HG03045 (cell line): ENCODE measurements at regions not wholly inside any gene's neighbourhood (a gene's known extent, or its start where the extent isn't known, plus 50 kb on each side); places are given as distances from the start of the nearest gene placed in this dataset.

Experiments used
- ATAC-seq: cut with Tn5 transposase; IDR thresholded peaks from one replicate; pipeline ENCODE4 v1.9.1; 2021; ENCODE audit warnings: mild to moderate bottlenecking, moderate library complexity; ENCODE audit not compliant: unreplicated experiment

DNA sequence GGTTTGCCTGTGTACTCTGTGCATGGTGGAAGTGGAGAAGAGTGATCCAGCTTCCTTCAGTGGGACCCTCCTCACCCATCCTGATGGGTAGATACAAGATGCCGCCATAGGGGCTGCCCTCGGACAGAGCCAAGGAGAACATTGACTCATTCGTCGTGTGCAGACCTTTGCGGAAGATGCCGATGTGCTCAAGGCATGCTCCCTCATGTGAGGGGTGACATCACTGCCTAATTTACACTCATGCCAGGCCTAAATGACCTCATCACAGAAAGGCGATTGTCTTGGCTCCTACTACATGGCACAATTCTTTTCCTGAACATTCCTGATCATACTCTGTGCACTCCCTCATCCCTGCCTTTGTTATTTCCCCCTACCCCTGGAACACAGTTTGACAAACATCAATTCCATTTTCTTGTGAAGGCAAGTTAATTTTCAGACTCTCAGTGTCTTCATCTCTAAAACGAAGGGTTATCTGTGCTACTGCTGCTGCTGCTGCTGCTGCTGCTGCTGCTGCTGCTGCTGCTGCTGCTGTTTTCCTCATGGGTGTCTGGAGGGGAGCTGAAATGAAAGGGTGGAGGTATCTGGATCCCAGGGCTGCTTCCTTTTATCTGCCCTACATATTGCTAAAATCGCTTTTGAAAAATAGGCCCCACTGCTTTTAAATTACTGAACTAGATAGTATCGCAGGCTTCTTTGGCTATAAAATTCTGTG lies 146.5 kb upstream of the ARGLU1 start:
- ATAC-seq: no peak

DNA sequence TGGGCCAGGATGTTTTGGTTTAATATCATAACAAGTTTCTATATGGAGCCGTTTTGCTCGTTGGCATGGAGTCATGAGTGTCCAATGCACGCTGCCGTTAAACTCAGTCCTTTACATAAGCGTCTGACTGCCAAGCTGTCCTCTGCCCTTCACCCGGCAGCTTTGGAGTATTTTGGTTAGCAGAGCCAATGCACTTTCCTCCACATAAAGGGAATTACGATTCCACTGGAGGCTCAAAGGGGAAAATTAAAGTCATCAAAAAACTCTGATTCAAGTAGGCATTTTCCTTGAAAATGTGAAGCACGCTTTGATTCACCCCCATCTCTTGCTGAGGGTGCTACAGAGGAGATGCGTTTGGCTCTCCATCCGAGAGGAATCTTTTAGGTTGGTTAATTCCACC lies 144.4 kb upstream of the ARGLU1 start:
- ATAC-seq: no peak

DNA sequence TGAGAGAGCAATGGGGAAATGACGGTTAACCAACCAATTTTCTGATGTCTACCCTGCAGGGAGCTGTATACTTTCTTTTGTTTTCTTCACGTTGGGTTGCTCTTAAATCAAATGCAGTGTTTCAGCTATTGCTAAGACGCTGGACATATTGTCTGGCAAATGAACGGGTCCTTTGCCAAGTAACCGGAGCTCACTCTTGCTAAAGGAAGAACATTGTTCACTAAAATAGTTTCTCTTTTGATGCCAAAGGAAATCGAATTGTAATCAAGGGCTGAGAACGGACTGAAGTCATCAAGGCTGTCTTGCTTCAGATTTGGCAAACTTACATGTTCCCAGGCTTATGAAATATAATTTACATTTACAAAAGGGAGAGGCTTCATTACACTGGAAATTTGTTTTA lies 142.3 kb upstream of the ARGLU1 start:
- ATAC-seq: no peak

DNA sequence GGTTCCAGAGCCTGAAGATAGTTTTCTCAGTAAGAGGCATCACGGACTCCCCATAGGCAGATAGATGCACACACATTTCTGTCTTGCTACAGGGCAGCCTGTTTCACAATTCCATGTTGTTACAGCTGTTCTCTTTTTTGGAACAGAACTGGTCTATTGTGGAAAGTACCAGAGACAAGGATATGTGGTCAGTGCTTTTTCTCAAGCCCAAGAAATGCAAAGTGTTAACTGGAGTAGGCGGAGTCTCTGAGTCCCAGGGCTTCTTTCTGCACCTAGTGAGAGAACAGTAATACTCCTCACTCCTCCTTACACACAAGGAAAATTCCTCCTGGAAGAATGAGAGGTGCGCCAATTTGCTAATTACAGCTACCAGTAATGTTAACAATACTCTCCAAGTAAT lies 141.6 kb upstream of the ARGLU1 start:
- no peak for ATAC-seq

DNA sequence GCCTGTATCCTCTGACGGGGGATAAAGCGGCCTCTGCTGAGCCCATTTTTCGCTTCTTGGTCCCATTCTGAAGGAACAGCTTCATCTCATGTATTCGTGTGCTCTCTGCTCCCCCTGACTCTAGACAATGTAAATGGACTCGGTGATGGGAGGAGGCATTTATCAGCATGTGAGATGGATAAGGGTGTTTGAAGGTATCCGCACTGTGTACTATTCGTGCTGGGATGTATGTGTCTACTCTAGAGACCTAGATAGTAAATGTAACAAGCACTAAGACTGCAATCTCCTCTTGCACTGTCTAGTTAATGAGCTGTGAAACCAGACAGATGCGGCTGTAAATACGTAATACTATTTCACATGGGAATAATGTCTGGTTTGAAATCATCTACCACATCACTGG lies 134.6 kb upstream of the ARGLU1 start:
- ATAC-seq: no peak

DNA sequence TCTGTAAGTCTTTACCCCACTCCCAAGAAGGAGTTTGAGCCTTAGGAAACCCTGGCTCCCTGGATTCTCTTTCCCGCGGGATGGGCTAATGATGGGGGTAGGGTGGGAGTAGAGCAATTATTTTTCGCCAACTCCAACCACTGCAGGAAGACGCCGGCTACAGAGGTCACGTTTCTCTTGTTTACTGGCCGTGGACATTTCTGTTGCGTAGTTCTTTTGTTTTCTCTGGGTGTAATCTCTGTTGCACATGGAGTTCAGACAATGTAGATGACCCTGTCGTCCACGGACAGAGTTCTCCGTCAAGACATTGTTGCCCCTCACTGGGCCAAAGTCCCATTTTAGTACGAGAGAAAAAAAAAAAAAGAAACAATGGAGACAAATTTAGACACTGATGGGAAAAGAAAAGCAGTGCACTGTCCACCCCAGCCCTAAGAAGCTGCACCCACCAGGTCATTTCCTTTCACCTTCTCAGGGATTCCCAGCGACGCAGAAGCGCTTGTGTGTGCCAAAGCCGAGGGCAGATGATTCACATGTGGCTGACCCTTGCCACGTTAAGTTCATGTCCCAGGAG lies 133.9 kb upstream of the ARGLU1 start:
- no peak for ATAC-seq

DNA sequence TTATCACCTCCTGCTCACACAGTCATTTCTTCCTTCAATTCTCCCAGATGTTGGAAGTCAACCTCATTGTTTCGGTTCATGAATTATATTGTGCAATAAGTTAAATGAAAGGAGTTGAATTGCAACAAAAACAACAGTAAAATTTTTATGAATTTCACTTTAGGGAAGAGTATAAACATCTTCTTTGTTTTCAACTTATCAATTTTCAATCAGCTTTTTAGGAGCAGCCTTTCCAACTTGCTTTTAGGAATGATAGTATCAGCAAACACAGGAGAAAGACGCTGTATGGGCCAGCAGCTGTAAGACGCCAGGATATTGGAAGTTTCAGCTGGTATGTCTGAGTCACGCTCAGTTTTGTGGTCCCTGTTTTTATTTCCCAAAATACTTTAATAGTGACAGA lies 132.5 kb upstream of the ARGLU1 start:
- no peak for ATAC-seq

DNA sequence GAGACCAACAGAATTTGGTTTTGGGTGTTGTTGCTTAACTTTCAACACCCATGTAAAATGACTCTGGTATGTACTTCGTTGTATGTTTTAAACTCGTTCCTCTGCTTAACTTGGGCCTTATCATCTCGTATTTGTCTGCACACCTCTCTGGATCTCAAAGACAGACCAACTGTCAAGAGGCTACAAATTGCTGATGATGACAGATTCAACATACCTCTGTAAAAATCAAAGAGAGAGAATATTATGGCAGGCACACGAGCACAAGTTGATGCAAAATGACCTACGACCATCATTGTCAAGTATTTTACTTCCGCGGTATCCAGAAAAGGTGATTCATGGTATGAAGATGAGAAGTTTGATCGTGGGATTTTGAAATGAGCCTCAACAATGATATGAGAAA lies 132.1 kb upstream of the ARGLU1 start:
- no peak for ATAC-seq

DNA sequence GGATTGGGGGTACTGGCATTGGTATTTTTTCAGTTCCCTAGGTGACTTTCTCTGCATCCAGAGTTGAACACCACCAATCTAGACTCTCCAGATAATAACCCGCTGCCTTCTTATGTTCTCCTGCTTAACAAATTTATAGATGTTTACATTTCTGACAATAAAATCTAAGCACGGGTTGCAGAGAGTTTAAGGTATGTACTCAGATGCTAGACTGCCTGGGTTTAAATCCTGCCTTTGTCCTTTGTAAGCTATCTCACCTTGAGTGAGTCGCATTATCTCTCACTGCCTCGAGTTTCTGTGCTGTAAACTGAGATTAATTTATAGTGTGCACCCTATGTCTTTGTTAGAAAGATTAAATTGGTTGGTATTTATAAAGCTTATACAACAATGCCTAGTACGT lies 131.4 kb upstream of the ARGLU1 start:
- ATAC-seq: no peak

DNA sequence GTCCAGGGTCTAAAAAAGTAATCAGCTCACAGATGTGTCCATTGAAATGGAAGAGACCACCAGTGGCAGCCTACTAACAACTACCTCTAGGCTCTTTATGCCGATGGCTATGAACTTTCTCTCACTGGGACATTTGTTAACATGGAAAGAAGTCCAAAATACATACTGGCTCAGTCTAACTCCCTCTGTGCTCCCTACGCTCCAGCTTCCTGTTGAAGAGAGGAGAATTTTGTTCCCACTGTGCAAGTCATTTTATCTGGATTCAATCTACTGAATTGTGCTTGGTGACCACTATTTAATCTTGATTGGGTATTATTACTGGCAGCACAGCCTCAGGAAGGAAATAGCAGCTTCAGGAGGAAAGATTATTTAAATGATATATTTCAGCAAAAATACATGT lies 128.8 kb upstream of the ARGLU1 start:
- ATAC-seq: no peak

DNA sequence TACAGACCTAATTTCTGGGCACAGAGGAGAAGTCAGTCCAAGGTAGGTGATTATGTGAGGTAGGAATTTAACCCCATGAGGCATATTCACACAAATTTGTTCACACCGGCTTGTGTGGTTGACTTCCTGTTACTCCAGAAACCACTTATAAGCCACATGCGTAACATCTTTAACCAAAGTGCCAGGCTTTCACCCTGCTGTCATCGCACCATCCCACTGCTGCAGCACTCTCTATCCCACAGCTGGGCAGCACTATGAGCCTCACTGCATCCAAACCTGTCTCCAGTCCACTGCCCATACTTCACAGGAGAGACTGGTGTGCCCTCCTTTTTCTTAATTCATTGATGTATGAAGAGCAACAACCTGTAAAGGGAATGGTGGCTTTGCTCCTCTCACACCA lies 128.2 kb upstream of the ARGLU1 start:
- no peak for ATAC-seq

DNA sequence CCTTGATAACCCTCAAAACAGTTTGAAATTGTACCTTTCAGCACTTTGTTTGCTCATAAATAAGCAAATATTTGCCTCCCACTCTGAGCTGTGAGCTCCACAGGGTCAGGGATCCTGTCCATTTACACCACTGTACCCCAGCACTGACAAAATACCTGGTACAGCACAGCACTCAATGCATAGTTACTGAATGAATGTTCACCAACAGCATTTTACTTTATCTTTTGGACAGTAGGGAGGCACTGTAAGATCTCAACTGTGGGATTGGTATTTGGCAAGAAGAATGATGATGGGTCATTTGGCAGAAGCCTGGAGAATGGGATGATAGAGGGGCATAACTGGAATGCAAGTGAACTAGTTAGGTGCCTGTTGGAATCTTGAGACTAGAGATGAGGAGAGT lies 127.2 kb upstream of the ARGLU1 start:
- ATAC-seq: no peak

DNA sequence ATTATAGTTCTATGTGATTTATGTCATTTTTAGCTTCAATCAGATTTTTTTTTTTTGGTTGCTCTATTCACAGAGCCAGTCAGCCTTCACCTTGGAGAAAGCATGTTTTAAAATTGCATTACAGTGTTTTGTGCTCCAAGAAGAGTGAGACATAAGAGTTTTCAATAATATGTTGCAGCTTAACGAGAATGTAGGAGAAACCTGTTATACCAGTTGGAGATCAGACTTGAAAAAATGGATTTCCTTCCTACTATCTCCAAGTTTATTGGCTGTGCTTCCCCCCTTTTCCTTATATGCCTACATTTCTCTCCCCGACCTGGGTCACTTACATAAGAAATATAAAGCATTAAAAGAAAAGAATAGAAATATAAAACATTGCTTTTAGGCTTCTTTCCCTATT lies 123.9 kb upstream of the ARGLU1 start:
- no peak for ATAC-seq

DNA sequence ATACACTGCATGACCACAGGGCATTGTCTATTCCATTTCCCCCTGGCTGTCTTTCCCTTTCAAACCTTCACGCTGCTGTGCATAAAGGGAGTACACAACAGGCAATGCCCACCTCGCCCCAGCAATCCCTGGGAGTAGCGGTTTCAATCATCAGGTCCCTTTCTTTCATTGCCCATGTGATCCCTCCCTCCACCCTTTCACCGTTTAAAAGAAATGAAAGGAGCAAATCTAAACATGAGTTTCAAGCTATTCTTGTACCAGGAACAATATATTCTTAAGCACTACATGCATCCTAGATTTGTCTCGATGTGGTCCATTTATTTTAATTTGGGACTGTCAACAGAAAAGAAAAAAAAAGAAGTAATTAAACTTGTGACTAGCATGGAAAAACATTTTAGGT lies 123.4 kb upstream of the ARGLU1 start:
- no peak for ATAC-seq

DNA sequence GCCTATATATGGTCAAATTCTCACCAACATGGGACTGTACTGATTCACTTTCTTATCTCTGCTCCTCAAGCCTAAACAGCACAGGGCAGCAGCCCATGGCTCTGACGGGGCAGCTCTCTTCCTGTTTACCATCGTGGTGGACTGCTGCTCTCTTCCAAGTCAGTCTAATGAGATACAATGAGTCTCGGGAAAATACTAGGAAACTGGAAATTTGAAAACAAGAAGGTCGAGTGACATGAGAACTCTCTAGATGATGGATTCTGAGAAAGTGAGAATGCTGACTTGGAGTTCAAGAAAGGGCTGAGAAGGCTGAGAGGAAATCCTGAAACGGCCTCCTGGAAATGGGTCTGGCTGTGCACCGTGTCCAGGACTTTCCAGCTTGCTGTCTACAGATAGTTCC lies 122.8 kb upstream of the ARGLU1 start:
- ATAC-seq: no peak

DNA sequence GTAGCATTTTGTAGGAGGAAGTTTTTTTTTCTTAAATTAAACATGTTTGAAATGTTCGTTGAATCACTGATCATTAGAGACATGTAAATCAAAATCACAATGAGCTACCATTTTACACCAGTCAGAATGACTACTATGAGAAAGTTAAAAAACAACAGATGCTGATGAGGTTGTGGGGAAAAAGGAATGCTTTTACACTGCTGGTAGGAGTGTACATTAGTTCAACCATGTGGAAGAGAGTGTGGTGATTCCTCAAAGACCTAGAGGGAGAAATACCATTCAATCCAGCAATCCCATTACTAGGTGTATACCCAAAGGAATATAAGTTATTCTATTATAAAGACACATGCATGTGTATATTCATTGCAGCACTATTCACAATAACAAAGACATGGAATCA lies 122.0 kb upstream of the ARGLU1 start:
- no peak for ATAC-seq

DNA sequence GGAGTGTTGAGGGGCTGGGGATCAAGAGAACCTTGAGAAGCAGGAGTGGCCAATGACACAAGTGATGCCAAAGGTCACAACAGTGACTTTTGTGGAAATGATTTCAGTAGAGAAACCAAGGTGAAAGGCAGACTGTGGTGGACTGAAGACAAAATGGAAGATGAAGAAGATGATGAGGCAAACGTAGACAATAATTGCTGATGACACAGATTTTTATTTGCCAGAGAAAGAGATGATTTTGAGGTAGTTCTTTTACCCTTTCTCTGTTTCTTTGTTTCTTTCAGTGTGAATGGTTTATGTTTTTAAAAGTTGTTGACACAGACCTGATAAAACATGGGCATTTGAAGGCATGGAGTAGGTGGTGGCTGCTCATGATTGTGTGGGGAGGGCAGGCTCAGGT lies 121.0 kb upstream of the ARGLU1 start:
- ATAC-seq: no peak

DNA sequence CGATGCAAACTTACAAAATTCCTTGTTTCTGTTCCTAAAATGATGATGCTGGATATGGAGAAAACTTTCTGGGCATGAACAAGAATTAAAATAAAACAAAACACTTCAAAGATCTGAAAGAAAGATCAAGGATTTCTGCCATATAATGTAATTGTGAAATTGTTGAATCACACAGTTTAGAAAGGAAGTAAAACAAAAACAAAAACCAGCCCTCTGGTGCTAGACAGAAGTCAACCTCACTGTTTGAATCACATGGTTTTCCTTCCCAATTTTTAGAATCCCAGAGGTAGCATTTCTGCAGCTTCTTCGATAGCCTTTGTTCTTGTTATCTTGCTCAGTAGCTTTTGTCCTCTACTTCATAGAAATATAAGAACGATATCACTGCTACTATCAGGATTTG lies 118.2 kb upstream of the ARGLU1 start:
- no peak for ATAC-seq

DNA sequence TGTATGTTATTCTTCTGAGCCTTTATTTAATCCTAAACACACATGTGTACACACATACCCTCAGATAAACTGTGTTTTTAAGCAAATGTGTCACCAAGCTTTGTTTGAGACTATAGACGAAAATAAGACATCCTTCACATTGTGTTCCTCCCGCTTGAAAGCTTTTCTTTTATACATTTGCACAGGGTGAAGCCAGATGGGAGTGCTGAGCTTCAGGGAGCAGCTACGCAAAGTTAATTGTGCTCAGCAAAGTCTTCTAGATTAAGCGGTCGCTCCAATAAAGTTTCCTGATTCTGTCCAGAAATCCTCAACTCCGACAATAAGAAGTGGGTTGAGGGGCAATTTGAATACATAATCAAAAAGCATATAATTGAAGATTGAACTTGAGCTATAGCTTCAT lies 117.2 kb upstream of the ARGLU1 start:
- ATAC-seq: no peak

DNA sequence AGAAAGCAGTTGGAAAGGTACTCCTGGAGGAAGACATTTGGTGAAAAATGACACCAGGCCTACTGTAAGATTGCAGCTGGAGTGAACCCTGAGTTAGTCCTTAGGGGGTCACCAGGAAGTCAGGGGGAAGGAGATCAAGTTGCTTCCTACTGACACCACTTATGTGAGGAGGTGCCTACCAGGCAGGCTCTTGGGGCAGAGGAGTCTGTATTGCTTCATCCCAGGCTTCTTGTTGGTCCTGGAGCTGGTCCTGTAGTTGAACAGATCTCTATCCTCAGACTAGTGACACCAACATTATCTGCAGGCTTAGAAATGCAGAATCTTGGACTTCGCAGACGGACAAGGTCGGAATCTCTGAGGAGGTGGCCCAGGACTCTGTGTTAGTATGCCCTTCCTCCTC lies 116.0 kb upstream of the ARGLU1 start:
- ATAC-seq: no peak

DNA sequence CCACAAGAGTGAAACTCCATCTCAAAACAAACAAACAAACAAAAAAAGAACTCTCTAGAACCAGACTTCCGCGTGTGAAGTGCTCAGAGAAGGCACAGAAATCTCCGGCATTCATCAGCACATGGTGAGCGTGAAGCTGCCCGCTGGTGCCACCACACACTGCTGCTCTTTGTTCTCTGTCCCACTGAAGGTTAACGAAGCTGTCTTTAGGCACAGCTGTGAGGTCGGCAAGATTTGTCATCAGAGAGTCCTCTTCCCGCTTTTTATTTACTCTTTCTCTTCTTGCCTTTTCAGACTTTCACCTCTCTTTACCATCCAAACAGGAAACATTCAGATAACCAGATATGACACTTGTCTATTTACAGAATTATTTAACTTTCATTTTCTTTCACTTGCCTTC lies 115.2 kb upstream of the ARGLU1 start:
- ATAC-seq: no peak

DNA sequence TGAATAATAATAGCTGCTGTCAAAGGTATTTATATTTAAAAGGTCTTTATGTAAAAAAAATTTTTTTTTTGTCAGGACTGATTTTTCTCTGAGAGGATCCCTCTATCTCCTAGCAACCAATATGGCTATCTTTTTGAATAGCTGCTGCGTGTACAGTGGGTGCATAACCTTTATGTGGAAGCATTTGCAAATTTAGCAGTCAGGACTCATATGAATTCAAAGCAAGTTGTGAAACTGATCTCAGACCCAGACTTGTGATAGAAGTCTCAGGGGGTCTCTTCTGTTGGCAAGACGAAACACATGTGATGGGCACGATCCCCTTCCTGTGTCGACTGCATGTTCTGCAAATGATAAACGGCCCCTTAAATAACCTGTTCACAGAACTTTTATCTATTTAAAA lies 114.1 kb upstream of the ARGLU1 start:
- no peak for ATAC-seq

DNA sequence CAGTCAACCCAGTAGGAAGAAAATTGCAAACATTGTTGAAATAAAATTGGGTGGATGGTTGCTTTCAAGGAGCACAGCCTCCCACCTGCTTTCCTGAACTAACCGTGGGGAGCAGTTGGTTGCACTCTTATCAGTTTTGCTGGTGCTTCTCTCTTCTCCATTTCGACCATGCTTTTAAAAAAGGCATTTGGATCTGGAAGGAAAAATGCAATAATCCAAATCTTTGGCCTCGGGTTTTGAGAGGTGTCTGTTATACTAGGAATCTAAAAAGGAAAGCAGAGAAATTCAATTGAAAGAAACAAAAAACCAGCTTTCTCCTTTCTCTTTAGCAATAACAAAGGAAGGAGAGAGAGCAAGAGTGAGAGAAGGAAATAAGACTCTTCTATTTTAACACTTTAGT lies 113.6 kb upstream of the ARGLU1 start:
- ATAC-seq: no peak
